ENCODE measurements at regions not wholly inside any gene's neighbourhood (a gene's known extent, or its start where the extent isn't known, plus 50 kb on each side); places are given as distances from the start of the nearest gene placed in this dataset.
"Not testable (repeated sequence)": the region's sequence is repeated elsewhere in the genome, so short reads cannot be mapped to it uniquely, and the experiment has no call there.

GRCh38 chr7:14973712-14974428, 71.3 kb upstream of the DGKB start:
- ChIA-PET POLR2A (no interaction called here), CTCF (no interaction called here)
- Histone ChIP-seq H3K36me3 (ENCODE audit: control insufficient read depth, insufficient read depth, low read length) (no peaks in the 10 kb centered on the region), H3K4me1 (ENCODE audit: control insufficient read depth, insufficient read depth, low read length) (no peaks in the 10 kb centered on the region), H3K27ac (ENCODE audit: low read length) (no peak overlapping the region), H3K4me3 (ENCODE audit: low read depth in 2 of 2, low read length in 2 of 2) (no peak overlapping the region), H3K9me3 (ENCODE audit: control insufficient read depth, insufficient read depth, low read depth, low read length) (peaks cover 5% of the 10 kb centered on the region), H3K27me3 (ENCODE audit: control insufficient read depth, insufficient read depth, low read length) (no peaks in the 10 kb centered on the region)
- in situ Hi-C loops (cut with HindIII; ENCODE audit: low pct_unique_long_range_greater_than_20kb, low sequenced_read_pairs) = no loop called here
- ATAC-seq (no peak), DNase-seq (ENCODE audit: low read depth, low spot score) (no peak)
- intact Hi-C loops (cut with micrococcal nuclease; ENCODE audit: unreplicated experiment) = no loop called here
- no peak for TF ChIP-seq POLR2AphosphoS5 (IDR thresholded peaks at IDR 0.05; ENCODE audit: low read depth, low read length)
- no peak for TF ChIP-seq REST (IDR thresholded peaks at IDR 0.05; ENCODE audit: insufficient read depth in 1 of 2, low read depth in 2 of 2, low read length in 1 of 2)
- no peak for TF ChIP-seq CTCF (IDR thresholded peaks at IDR 0.05)
- no TSS peak for BruUV-seq (replicated peaks)

GRCh38 chr7:14971678-14972077, 69.1 kb upstream of the DGKB start:
- CTCF ChIA-PET; H3K4me3 ChIP-seq (ENCODE audit: low read depth in 2 of 2, low read length in 2 of 2); POLR2A ChIA-PET; intact Hi-C loops (cut with micrococcal nuclease; ENCODE audit: unreplicated experiment); DNase-seq (ENCODE audit: low read depth, low spot score); H3K4me1 ChIP-seq (ENCODE audit: control insufficient read depth, insufficient read depth, low read length); H3K9me3 ChIP-seq (ENCODE audit: control insufficient read depth, insufficient read depth, low read depth, low read length); H3K27ac ChIP-seq (ENCODE audit: low read length); BruUV-seq (replicated peaks); ATAC-seq; H3K27me3 ChIP-seq (ENCODE audit: control insufficient read depth, insufficient read depth, low read length); in situ Hi-C loops (cut with HindIII; ENCODE audit: low pct_unique_long_range_greater_than_20kb, low sequenced_read_pairs); H3K36me3 ChIP-seq (ENCODE audit: control insufficient read depth, insufficient read depth, low read length): not testable (repeated sequence)

GRCh38 chr7:14967376-14967775, 64.8 kb upstream of the DGKB start:
- CTCF ChIA-PET = interaction anchor here (0.7 kb wide), 1 partner anchor 195 kb away, joined by 6 read pairs; no protein-coding TSS in a partner anchor
- intact Hi-C loops (cut with micrococcal nuclease; ENCODE audit: unreplicated experiment); H3K4me3 ChIP-seq (ENCODE audit: low read depth in 2 of 2, low read length in 2 of 2); H3K27ac ChIP-seq (ENCODE audit: low read length); H3K36me3 ChIP-seq (ENCODE audit: control insufficient read depth, insufficient read depth, low read length); H3K9me3 ChIP-seq (ENCODE audit: control insufficient read depth, insufficient read depth, low read depth, low read length); BruUV-seq (replicated peaks); H3K27me3 ChIP-seq (ENCODE audit: control insufficient read depth, insufficient read depth, low read length); DNase-seq (ENCODE audit: low read depth, low spot score); in situ Hi-C loops (cut with HindIII; ENCODE audit: low pct_unique_long_range_greater_than_20kb, low sequenced_read_pairs); H3K4me1 ChIP-seq (ENCODE audit: control insufficient read depth, insufficient read depth, low read length); ATAC-seq: not testable (repeated sequence)
- POLR2A ChIA-PET = interaction anchor here (0.6 kb wide), 2 partner anchors 31 to 247 kb away, joined by 11 to 15 read pairs; no protein-coding TSS in a partner anchor
